BE2C (cell line): ENCODE measurements at regions not wholly inside any gene's neighbourhood (a gene's known extent, or its start where the extent isn't known, plus 50 kb on each side); places are given as distances from the start of the nearest gene placed in this dataset.

Experiments
- DNase-seq: peaks from one replicate; pipeline ENCODE4 v3.0.0-alpha.2; 2020
- H3K27me3 ChIP-seq: fragments of 250-450 bp; sonication (Bioruptor Pico); 2 replicates; pipeline ENCODE4 v1.5.1; 2020; ENCODE audit warnings: mild to moderate bottlenecking
- H3K36me3 ChIP-seq: fragments of 250-450 bp; sonication (Bioruptor Pico); 2 replicates; pipeline ENCODE4 v1.5.1; 2020; ENCODE audit warnings: mild to moderate bottlenecking
- H3K4me1 ChIP-seq: fragments of 250-450 bp; sonication (Bioruptor Pico); 2 replicates; pipeline ENCODE4 v1.5.1; 2020
- H3K4me3 ChIP-seq: 2 replicates; pipeline ENCODE4 v1.5.1; 2011; ENCODE audit warnings: low read depth, low read length
- H3K9me3 ChIP-seq: fragments of 250-450 bp; sonication (Bioruptor Pico); 2 replicates; pipeline ENCODE4 v1.5.1; 2020
- TF ChIP-seq, protein P1 (sequence below): IDR thresholded peaks from 2 replicates; pipeline ENCODE4 v1.5.1; 2012; ENCODE audit warnings: mild to moderate bottlenecking, low read depth, low read length

GRCh38 chr6:150711584-150712504 is 112.2 kb downstream of the PLEKHG1 start:
- TF ChIP-seq, protein P1, sequence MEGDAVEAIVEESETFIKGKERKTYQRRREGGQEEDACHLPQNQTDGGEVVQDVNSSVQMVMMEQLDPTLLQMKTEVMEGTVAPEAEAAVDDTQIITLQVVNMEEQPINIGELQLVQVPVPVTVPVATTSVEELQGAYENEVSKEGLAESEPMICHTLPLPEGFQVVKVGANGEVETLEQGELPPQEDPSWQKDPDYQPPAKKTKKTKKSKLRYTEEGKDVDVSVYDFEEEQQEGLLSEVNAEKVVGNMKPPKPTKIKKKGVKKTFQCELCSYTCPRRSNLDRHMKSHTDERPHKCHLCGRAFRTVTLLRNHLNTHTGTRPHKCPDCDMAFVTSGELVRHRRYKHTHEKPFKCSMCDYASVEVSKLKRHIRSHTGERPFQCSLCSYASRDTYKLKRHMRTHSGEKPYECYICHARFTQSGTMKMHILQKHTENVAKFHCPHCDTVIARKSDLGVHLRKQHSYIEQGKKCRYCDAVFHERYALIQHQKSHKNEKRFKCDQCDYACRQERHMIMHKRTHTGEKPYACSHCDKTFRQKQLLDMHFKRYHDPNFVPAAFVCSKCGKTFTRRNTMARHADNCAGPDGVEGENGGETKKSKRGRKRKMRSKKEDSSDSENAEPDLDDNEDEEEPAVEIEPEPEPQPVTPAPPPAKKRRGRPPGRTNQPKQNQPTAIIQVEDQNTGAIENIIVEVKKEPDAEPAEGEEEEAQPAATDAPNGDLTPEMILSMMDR = no peak
- no peaks in the 10 kb centered on the region for H3K36me3 ChIP-seq
- DNase-seq = no peak
- H3K27me3 ChIP-seq = no peaks in the 10 kb centered on the region
- H3K4me1 ChIP-seq = no peaks in the 10 kb centered on the region
- H3K9me3 ChIP-seq = no peaks in the 10 kb centered on the region
- no peak overlapping the region for H3K4me3 ChIP-seq

DNA sequence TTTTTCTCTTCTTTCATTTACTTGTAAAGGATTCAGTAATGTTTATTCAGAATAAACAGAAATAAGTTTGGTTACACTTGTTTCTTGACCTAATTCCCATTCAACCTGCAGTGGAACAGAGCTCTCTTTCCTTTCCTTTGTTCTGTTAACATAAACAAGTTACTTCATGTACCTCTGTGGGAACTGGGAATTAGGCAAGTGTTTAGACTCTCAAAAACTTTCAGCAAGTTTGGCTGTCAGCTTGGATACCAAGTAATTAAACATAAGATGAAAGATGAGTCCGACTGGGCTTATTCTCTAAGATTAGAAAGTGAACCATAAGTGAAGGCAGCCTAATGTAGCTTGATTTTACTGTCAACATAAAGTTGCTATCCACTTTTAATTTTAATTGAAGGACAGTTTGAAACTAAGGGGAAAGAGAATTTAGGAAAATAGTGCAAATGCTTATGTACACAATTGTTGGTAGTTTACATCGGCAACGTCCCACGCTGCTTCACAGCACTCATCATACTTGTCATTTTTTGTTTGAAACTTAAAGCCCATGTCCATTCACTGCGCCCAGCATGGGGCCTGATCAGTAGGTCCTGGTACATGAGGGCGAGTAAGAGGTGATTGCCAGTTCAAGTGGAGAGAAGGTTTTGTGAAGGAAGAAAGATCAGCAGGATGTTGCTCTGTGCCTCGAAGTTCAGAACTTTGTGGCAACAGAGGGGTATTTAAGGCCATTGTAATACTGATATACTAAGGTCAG is 113.0 kb downstream of the PLEKHG1 start:
- Histone ChIP-seq H3K4me3 (no peak overlapping the region), H3K9me3 (no peaks in the 10 kb centered on the region), H3K4me1 (no peaks in the 10 kb centered on the region), H3K27me3 (no peaks in the 10 kb centered on the region), H3K36me3 (no peaks in the 10 kb centered on the region)
- TF ChIP-seq, protein P1 = no peak
- DNase-seq = no peak

- no peaks in the 10 kb centered on the region for H3K27me3 ChIP-seq
- TF ChIP-seq, protein P1 = no peak
- no peak overlapping the region for H3K4me3 ChIP-seq
- H3K36me3 ChIP-seq = no peaks in the 10 kb centered on the region
- DNase-seq = no peak
- H3K4me1 ChIP-seq = no peaks in the 10 kb centered on the region
- H3K9me3 ChIP-seq = no peaks in the 10 kb centered on the region
Measured at GRCh38 chr6:150713487-150713886, 113.8 kb downstream of the PLEKHG1 start.

DNA sequence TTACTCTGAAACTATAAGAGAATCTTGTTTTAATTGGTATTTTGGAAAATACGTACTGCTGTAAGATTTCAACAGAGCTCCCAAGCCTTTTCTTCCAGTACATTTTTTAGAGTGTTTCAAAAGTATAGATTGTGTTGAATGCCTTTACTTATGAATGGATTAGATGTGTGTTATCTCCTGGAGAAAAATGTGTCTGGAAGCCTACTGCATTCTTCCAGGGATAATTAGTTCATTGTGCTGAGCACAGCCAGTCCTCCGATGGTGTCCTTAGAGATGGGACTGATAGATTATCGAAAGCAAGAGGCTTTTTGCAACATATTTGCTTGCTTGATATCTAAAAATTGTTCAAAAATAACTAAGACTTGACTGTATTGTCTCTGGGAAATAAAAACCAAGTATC is 114.2 kb downstream of the PLEKHG1 start:
- Histone ChIP-seq H3K36me3 (no peaks in the 10 kb centered on the region), H3K4me1 (no peaks in the 10 kb centered on the region), H3K9me3 (no peaks in the 10 kb centered on the region), H3K4me3 (no peak overlapping the region), H3K27me3 (no peaks in the 10 kb centered on the region)
- TF ChIP-seq, protein P1 = no peak
- no peak for DNase-seq

DNA sequence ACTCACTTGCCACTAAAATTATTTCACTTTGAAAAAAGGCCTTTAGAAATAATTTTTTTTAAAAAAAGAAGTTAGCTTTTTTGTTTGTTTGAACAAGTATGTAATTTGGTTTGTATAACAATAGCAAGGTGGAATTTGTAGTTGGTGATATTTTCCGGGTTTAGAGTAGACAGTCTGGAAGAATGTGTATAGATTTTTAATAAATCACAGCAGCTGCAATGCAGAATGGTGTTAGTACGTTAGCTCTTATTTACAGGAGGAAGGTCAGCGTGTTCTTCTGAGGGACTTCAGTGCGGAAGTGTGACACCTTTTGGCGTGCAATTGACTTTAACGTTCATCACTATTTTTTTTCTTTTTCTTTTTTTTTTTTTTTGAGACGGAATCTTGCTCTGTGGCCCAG is 115.4 kb downstream of the PLEKHG1 start:
- Histone ChIP-seq H3K9me3 (no peaks in the 10 kb centered on the region), H3K36me3 (no peaks in the 10 kb centered on the region), H3K27me3 (peaks cover 3% of the 10 kb centered on the region; the same call in 1 of the 2 replicates), H3K4me3 (no peak overlapping the region), H3K4me1 (no peaks in the 10 kb centered on the region)
- DNase-seq = no peak
- TF ChIP-seq, protein P1 = no peak
